ENCODE measurements at regions not wholly inside any gene's neighbourhood (a gene's known extent, or its start where the extent isn't known, plus 50 kb on each side); places are given as distances from the start of the nearest gene placed in this dataset.
"Not testable (repeated sequence)": the region's sequence is repeated elsewhere in the genome, so short reads cannot be mapped to it uniquely, and the experiment has no call there.

DNA sequence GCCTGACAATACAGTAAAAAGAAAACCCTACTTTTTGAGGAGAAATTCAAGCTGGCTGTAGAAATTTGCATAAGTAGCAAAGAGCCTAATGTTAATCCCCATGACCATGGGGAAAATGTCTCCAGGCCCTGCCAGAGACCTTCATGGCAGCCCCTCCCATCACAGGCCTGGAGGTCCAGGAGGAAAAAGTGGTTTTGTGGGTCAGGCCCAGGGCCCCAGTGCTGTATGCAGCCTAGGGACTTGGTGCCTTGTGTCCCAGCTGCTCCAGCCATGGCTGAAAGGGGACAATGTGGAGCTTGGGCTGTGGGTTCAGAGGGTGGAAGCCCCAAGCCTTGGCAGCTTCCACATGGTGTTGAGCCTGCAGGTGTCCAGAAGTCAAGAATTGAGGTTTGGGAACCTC lies 813.2 kb downstream of the TMTC2 start:
- TF ChIP-seq POLR2A, EP300, POLR2AphosphoS5 (IDR thresholded peaks at IDR 0.05): not testable (repeated sequence)
- TF ChIP-seq, protein P1, sequence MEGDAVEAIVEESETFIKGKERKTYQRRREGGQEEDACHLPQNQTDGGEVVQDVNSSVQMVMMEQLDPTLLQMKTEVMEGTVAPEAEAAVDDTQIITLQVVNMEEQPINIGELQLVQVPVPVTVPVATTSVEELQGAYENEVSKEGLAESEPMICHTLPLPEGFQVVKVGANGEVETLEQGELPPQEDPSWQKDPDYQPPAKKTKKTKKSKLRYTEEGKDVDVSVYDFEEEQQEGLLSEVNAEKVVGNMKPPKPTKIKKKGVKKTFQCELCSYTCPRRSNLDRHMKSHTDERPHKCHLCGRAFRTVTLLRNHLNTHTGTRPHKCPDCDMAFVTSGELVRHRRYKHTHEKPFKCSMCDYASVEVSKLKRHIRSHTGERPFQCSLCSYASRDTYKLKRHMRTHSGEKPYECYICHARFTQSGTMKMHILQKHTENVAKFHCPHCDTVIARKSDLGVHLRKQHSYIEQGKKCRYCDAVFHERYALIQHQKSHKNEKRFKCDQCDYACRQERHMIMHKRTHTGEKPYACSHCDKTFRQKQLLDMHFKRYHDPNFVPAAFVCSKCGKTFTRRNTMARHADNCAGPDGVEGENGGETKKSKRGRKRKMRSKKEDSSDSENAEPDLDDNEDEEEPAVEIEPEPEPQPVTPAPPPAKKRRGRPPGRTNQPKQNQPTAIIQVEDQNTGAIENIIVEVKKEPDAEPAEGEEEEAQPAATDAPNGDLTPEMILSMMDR (IDR thresholded peaks at IDR 0.05), result not testable (repeated sequence)
